Keratinocyte (primary cell): ENCODE measurements at regions not wholly inside any gene's neighbourhood (a gene's known extent, or its start where the extent isn't known, plus 50 kb on each side); places are given as distances from the start of the nearest gene placed in this dataset.

Source experiments
- DNase-seq: peaks from one replicate; pipeline ENCODE4 v3.0.0-alpha.2; 2011; ENCODE audit warnings: low read depth, missing footprints, low spot score
- FAIRE-seq: peaks from 2 replicates; lab custom pipeline; 2011; peaks lifted over from hg19 to GRCh38; lab: Jason Lieb, UNC
- H2AFZ ChIP-seq: 2 replicates; pipeline ENCODE4 v1.6.0; 2012; ENCODE audit warnings: low read length, control low read depth, inconsistent platforms; ENCODE audit not compliant: control insufficient read depth
- H3K27ac ChIP-seq: 2 replicates; pipeline ENCODE4 v1.5.1; 2011; ENCODE audit warnings: low read length; ENCODE audit not compliant: control insufficient read depth, insufficient read depth
- H3K27me3 ChIP-seq: 3 replicates; pipeline ENCODE4 v1.6.0; 2011; ENCODE audit warnings: low read length; ENCODE audit not compliant: control insufficient read depth, insufficient read depth; ENCODE audit errors: extremely low read depth
- H3K36me3 ChIP-seq, 2 experiments: 2 replicates in 1 of 2; 3 replicates in 1 of 2; pipeline ENCODE4 v1.5.1; 2011; ENCODE audit warnings: low read length in 2 of 2, mild to moderate bottlenecking in 1 of 2; ENCODE audit not compliant: control insufficient read depth in 2 of 2, insufficient read depth in 2 of 2; ENCODE audit errors: extremely low read depth in 1 of 2
- H3K4me1 ChIP-seq: 3 replicates; pipeline ENCODE4 v1.5.1; 2011; ENCODE audit warnings: low read length; ENCODE audit not compliant: control insufficient read depth, insufficient read depth; ENCODE audit errors: extremely low read depth
- H3K4me2 ChIP-seq: 3 replicates; pipeline ENCODE4 v1.6.0; 2011; ENCODE audit warnings: low read depth, low read length; ENCODE audit not compliant: control insufficient read depth, insufficient read depth; ENCODE audit errors: extremely low read depth
- H3K4me3 ChIP-seq, 3 experiments: fragments of 200-600 bp in 1 of 3; sonication (generic) in 1 of 3; 2 replicates in 2 of 3; 3 replicates in 1 of 3; pipeline ENCODE4 v1.5.1; 2011 to 2016; ENCODE audit warnings: low read length in 3 of 3, mild to moderate bottlenecking in 3 of 3, control low read depth in 2 of 3, inconsistent platforms in 1 of 3, low read depth in 1 of 3, mixed read lengths in 1 of 3, mixed run types in 1 of 3, moderate library complexity in 1 of 3; ENCODE audit not compliant: control insufficient read depth in 2 of 3, insufficient read depth in 2 of 3; ENCODE audit errors: extremely low read depth in 1 of 3
- H3K79me2 ChIP-seq: 2 replicates; pipeline ENCODE4 v1.6.0; 2012; ENCODE audit warnings: low read length; ENCODE audit not compliant: control insufficient read depth, insufficient read depth
- H3K9ac ChIP-seq: 3 replicates; pipeline ENCODE4 v1.6.0; 2011; ENCODE audit warnings: low read length; ENCODE audit not compliant: control insufficient read depth, insufficient read depth; ENCODE audit errors: extremely low read depth
- H3K9me1 ChIP-seq: 3 replicates; pipeline ENCODE4 v1.6.0; 2011; ENCODE audit warnings: low read length; ENCODE audit not compliant: control insufficient read depth, insufficient read depth; ENCODE audit errors: extremely low read depth
- H3K9me3 ChIP-seq: 2 replicates; pipeline ENCODE4 v1.5.1; 2012; ENCODE audit warnings: low read depth, low read length; ENCODE audit not compliant: control insufficient read depth
- H4K20me1 ChIP-seq: 3 replicates; pipeline ENCODE4 v1.6.0; 2011; ENCODE audit warnings: low read length; ENCODE audit not compliant: control insufficient read depth, insufficient read depth; ENCODE audit errors: extremely low read depth
- EZH2 ChIP-seq: IDR thresholded peaks from one replicate; pipeline ENCODE4 v1.6.1; 2012; ENCODE audit warnings: inconsistent platforms, mild to moderate bottlenecking, low read length, moderate library complexity
- dilution Hi-C: fragments of 300-500 bp; cut with MboI; formaldehyde crosslinking; loops from one replicate; pipeline ENCODE4 v1.7.0; 2020; ENCODE audit warnings: low sequenced_read_pairs; ENCODE audit not compliant: extremely low pct_ligation_motif_present
- TF ChIP-seq, protein P1 (sequence below), 3 experiments: IDR thresholded peaks in 1 of 3; conservative IDR thresholded peaks in 1 of 3; optimal IDR thresholded peaks in 1 of 3; 2 replicates in 2 of 3; 3 replicates in 1 of 3; pipeline versions ENCODE3 to v1.5.1; 2011; ENCODE audit warnings: low read length in 3 of 3, mild to moderate bottlenecking in 3 of 3, moderate library complexity in 2 of 3, control low read depth in 1 of 3, inconsistent platforms in 1 of 3; ENCODE audit not compliant: insufficient read depth in 2 of 3; ENCODE audit errors: extremely low read depth in 1 of 3

DNA sequence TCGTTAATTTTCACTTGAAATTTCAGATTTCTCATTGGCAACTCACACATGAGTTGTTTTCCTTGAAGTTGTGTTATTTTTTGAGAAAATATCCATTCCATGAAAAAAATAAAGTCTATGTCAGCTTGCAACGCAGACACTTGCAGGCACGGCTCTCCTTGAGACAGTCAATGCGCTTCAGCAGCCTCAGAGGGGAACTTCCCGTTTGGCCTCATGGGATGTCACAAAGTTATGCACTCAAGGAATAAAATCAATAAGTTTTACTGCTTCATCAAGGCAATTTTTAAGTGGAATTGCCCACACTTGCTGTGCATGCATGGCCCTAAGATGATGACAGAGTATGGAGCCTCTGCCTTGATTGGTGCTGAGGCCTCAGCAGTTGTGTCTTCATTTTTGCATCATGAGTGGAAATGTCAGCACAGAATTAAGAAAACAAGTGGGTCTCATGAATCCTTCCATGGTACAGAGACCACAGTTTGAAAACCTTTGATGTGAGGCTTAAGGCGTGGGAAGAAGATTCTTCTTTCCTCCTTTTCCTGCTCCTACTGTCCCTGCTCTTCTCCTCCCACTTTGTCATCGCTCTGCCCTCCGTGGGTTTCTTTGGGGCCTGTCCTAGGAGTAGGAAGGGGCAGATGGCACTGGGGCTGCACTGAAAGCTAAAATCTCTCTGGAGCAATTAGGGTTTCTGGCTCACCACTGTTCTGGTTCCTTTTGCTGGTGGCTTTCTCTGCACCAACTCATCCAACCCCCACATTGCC is 509.0 kb upstream of the B3GAT1 start:
- DNase-seq (no peak), FAIRE-seq (no peak)
- Histone ChIP-seq H3K4me2 (no peak overlapping the region), H3K4me3 (no peak overlapping the region), H3K9ac (no peak overlapping the region), H3K9me3 (peaks cover 3% of the 10 kb centered on the region), H3K4me1 (no peaks in the 10 kb centered on the region), H3K79me2 (no peaks in the 10 kb centered on the region), H4K20me1 (no peaks in the 10 kb centered on the region), H2AFZ (no peak overlapping the region), H3K9me1 (no peaks in the 10 kb centered on the region), H3K27me3 (no peaks in the 10 kb centered on the region), H3K36me3 (no peaks in the 10 kb centered on the region), H3K27ac (no peak overlapping the region)
- no peak for TF ChIP-seq EZH2
- TF ChIP-seq, protein P1, sequence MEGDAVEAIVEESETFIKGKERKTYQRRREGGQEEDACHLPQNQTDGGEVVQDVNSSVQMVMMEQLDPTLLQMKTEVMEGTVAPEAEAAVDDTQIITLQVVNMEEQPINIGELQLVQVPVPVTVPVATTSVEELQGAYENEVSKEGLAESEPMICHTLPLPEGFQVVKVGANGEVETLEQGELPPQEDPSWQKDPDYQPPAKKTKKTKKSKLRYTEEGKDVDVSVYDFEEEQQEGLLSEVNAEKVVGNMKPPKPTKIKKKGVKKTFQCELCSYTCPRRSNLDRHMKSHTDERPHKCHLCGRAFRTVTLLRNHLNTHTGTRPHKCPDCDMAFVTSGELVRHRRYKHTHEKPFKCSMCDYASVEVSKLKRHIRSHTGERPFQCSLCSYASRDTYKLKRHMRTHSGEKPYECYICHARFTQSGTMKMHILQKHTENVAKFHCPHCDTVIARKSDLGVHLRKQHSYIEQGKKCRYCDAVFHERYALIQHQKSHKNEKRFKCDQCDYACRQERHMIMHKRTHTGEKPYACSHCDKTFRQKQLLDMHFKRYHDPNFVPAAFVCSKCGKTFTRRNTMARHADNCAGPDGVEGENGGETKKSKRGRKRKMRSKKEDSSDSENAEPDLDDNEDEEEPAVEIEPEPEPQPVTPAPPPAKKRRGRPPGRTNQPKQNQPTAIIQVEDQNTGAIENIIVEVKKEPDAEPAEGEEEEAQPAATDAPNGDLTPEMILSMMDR (optimal IDR thresholded peaks at IDR 0.05 in 1 of 3, IDR thresholded peaks at IDR 0.05 in 1 of 3, conservative IDR thresholded peaks at IDR 0.05 in 1 of 3; ENCODE audit: extremely low read depth in 1 of 3, insufficient read depth in 2 of 3, low read length in 3 of 3) = no peak
- dilution Hi-C loops = no loop called here

DNA sequence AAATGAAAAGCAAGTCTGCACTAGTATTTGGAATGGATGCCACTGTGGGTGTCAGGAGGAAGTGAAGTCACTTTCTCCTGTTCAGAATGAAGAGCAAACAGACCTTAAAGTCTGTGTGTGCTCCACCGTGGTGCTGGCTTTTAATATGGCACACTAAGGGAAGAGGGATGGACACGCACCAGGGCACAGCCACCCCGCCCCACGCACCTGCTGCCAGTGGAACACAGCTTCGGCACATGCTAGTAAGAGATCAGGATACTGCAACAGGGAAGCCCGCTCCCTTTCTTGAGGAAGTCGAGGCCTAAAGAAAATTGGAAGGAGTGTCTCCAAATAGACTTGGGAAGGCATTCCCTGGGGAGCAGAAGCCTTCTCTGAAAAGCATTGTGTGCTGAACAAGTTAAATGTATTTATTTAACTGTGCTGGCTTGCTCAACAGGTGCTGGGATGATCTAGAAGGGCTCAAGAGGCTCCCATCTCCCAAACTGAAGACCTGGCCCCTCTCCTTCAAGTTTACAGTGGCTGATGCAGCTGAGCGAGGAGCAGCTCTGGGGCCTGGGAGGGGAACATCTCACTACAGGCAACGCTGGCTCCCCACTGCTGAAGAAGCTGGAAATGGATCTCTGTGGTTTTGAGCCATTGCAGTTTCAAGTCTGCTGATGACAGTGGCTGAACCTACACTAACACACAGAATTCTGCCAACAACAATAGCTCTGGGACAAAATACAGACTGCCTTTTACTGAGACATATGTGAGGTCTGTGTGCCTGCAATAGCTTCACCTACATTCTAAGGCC is 504.6 kb upstream of the B3GAT1 start:
- no peak for TF ChIP-seq EZH2
- TF ChIP-seq, protein P1 (optimal IDR thresholded peaks at IDR 0.05 in 1 of 3, IDR thresholded peaks at IDR 0.05 in 1 of 3, conservative IDR thresholded peaks at IDR 0.05 in 1 of 3; ENCODE audit: extremely low read depth in 1 of 3, insufficient read depth in 2 of 3, low read length in 3 of 3) = no peak
- Histone ChIP-seq H3K27me3 (no peaks in the 10 kb centered on the region), H3K36me3 (no peaks in the 10 kb centered on the region), H3K4me3 (no peak overlapping the region), H3K9ac (no peak overlapping the region), H3K9me3 (peaks cover 5% of the 10 kb centered on the region), H3K4me2 (no peak overlapping the region), H3K79me2 (no peaks in the 10 kb centered on the region), H3K4me1 (no peaks in the 10 kb centered on the region), H3K27ac (no peak overlapping the region), H2AFZ (no peak overlapping the region), H3K9me1 (no peaks in the 10 kb centered on the region), H4K20me1 (no peaks in the 10 kb centered on the region)
- dilution Hi-C loops = no loop called here
- FAIRE-seq (no peak), DNase-seq (no peak)
